ENCODE measurements at regions not wholly inside any gene's neighbourhood (a gene's known extent, or its start where the extent isn't known, plus 50 kb on each side); places are given as distances from the start of the nearest gene placed in this dataset.

GRCh38 chr2:133801946-133802345 lies 233.7 kb upstream of the NCKAP5 start:
- intact Hi-C loops (cut with micrococcal nuclease; ENCODE audit: unreplicated experiment) = no loop called here
- Histone ChIP-seq H3K27ac (ENCODE audit: control insufficient read depth, insufficient read depth) (no peak overlapping the region), H3K4me1 (ENCODE audit: control insufficient read depth, insufficient read depth, low read length) (no peaks in the 10 kb centered on the region), H3K9me3 (replicated peaks; ENCODE audit: control insufficient read depth, insufficient read depth, low read length) (no peaks in the 10 kb centered on the region), H3K79me2 (ENCODE audit: control insufficient read depth, insufficient read depth, low read length) (no peaks in the 10 kb centered on the region), H3K36me3 (ENCODE audit: control insufficient read depth in 2 of 2, insufficient read depth in 2 of 2, low read length in 1 of 2) (no peaks in the 10 kb centered on the region), H3K27me3 (replicated peaks in 1 of 2; ENCODE audit: control insufficient read depth in 2 of 2, insufficient read depth in 2 of 2, low read length in 1 of 2) (no peaks in the 10 kb centered on the region), H3K4me2 (ENCODE audit: control insufficient read depth, insufficient read depth) (no peak overlapping the region), H3K4me3 (no peak overlapping the region), H4K20me1 (ENCODE audit: control insufficient read depth, insufficient read depth) (no peaks in the 10 kb centered on the region), H2AFZ (ENCODE audit: control insufficient read depth, low read depth, low read length) (no peak overlapping the region), H3K9ac (ENCODE audit: control insufficient read depth, insufficient read depth, low read length) (no peak overlapping the region)
- no peak for ATAC-seq
- in situ Hi-C loops (cut with MboI) = no loop called here
- no peak for FAIRE-seq
- DNase-seq (ENCODE audit: low read depth, low spot score) = no peak
- ChIA-PET POLR2A (no interaction called here), CTCF (no interaction called here), RAD21 (ENCODE audit: unreplicated experiment) (no interaction called here), SMC1A (ENCODE audit: uncharacterized antibody, unreplicated experiment) (no interaction called here)
- BruUV-seq (replicated peaks) = no TSS peak
- 71% methylated on average over 3 of the region's 3 CpGs for WGBS (ENCODE audit: insufficient coverage, insufficient replicate concordance, low lambda C conversion rate, missing lambda C conversion rate)
- TF ChIP-seq SP1 (IDR thresholded peaks at IDR 0.05; ENCODE audit: low read depth, low read length) = no peak
- TF ChIP-seq POLR2AphosphoS5 (IDR thresholded peaks at IDR 0.05; ENCODE audit: low read length) = no peak
- no peak for TF ChIP-seq TBL1XR1 (IDR thresholded peaks at IDR 0.05; ENCODE audit: low read depth, low read length)
- TF ChIP-seq MXI1 (IDR thresholded peaks at IDR 0.05; ENCODE audit: low read depth, low read length) = no peak
- no peak for TF ChIP-seq SMAD5 (IDR thresholded peaks at IDR 0.05; ENCODE audit: low read depth)
- TF ChIP-seq CEBPZ (IDR thresholded peaks at IDR 0.05; ENCODE audit: low read depth, low read length) = no peak
- TF ChIP-seq RCOR1 (conservative IDR thresholded peaks at IDR 0.05; ENCODE audit: low read depth, low read length) = no peak
- TF ChIP-seq, protein P1, sequence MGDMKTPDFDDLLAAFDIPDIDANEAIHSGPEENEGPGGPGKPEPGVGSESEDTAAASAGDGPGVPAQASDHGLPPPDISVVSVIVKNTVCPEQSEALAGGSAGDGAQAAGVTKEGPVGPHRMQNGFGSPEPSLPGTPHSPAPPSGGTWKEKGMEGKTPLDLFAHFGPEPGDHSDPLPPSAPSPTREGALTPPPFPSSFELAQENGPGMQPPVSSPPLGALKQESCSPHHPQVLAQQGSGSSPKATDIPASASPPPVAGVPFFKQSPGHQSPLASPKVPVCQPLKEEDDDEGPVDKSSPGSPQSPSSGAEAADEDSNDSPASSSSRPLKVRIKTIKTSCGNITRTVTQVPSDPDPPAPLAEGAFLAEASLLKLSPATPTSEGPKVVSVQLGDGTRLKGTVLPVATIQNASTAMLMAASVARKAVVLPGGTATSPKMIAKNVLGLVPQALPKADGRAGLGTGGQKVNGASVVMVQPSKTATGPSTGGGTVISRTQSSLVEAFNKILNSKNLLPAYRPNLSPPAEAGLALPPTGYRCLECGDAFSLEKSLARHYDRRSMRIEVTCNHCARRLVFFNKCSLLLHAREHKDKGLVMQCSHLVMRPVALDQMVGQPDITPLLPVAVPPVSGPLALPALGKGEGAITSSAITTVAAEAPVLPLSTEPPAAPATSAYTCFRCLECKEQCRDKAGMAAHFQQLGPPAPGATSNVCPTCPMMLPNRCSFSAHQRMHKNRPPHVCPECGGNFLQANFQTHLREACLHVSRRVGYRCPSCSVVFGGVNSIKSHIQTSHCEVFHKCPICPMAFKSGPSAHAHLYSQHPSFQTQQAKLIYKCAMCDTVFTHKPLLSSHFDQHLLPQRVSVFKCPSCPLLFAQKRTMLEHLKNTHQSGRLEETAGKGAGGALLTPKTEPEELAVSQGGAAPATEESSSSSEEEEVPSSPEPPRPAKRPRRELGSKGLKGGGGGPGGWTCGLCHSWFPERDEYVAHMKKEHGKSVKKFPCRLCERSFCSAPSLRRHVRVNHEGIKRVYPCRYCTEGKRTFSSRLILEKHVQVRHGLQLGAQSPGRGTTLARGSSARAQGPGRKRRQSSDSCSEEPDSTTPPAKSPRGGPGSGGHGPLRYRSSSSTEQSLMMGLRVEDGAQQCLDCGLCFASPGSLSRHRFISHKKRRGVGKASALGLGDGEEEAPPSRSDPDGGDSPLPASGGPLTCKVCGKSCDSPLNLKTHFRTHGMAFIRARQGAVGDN (IDR thresholded peaks at IDR 0.05) = no peak
- no peak for TF ChIP-seq ZBTB11 (CRISPR knock-in tag; IDR thresholded peaks at IDR 0.05)
- TF ChIP-seq IRF5 (IDR thresholded peaks at IDR 0.05; ENCODE audit: borderline replicate concordance) = no peak
- TF ChIP-seq TCF12 (IDR thresholded peaks at IDR 0.05; ENCODE audit: low read depth, low read length) = no peak
- no peak for TF ChIP-seq IKZF2 (IDR thresholded peaks at IDR 0.05)
- no peak for TF ChIP-seq LARP7 (IDR thresholded peaks at IDR 0.05)

Data from GM12878 (cell line).